ENCODE measurements at regions not wholly inside any gene's neighbourhood (a gene's known extent, or its start where the extent isn't known, plus 50 kb on each side); places are given as distances from the start of the nearest gene placed in this dataset.

- Histone ChIP-seq H2AFZ (ENCODE audit: low read length) (no peak overlapping the region), H3K27me3 (ENCODE audit: control insufficient read depth, insufficient read depth, low read length) (no peaks in the 10 kb centered on the region), H3K36me3 (ENCODE audit: control insufficient read depth, insufficient read depth, low read length) (no peaks in the 10 kb centered on the region), H3K9me3 (ENCODE audit: control insufficient read depth, insufficient read depth, low read depth, low read length) (no peaks in the 10 kb centered on the region), H4K20me1 (ENCODE audit: control insufficient read depth, extremely low read depth, insufficient read depth, low read length) (no peaks in the 10 kb centered on the region), H3K4me3 (replicated peaks in 1 of 4; ENCODE audit: control extremely low read depth in 1 of 4, insufficient read depth in 1 of 4, low read depth in 3 of 4, low read length in 4 of 4) (no peak overlapping the region), H3K9ac (ENCODE audit: insufficient read depth, low read length) (no peak overlapping the region), H3K4me1 (ENCODE audit: control insufficient read depth, extremely low read depth, insufficient read depth, low read length) (no peaks in the 10 kb centered on the region), H3K27ac (ENCODE audit: insufficient read depth, low read length) (no peak overlapping the region), H3K79me2 (ENCODE audit: control insufficient read depth, insufficient read depth, low read length) (no peaks in the 10 kb centered on the region), H3K4me2 (ENCODE audit: extremely low read depth, insufficient read depth, low read length) (no peak overlapping the region)
- no peak for DNase-seq (ENCODE audit: low read depth in 2 of 2)
- TF ChIP-seq EZH2 (IDR thresholded peaks at IDR 0.05; ENCODE audit: low read length, missing control alignments) (no peak), CTCF (conservative IDR thresholded peaks at IDR 0.05 in 1 of 2, IDR thresholded peaks at IDR 0.05 in 1 of 2; ENCODE audit: low read depth in 1 of 2, low read length in 2 of 2) (no peak)
Observed at GRCh38 chr3:41111011-41111410, 88.3 kb upstream of the CTNNB1 start.

- Histone ChIP-seq H2AFZ (ENCODE audit: low read length) (no peak overlapping the region), H3K9me3 (ENCODE audit: control insufficient read depth, insufficient read depth, low read depth, low read length) (no peaks in the 10 kb centered on the region), H3K4me2 (ENCODE audit: extremely low read depth, insufficient read depth, low read length) (no peak overlapping the region), H3K9ac (ENCODE audit: insufficient read depth, low read length) (no peak overlapping the region), H3K4me1 (ENCODE audit: control insufficient read depth, extremely low read depth, insufficient read depth, low read length) (no peaks in the 10 kb centered on the region), H3K27ac (ENCODE audit: insufficient read depth, low read length) (no peak overlapping the region), H4K20me1 (ENCODE audit: control insufficient read depth, extremely low read depth, insufficient read depth, low read length) (no peaks in the 10 kb centered on the region), H3K36me3 (ENCODE audit: control insufficient read depth, insufficient read depth, low read length) (no peaks in the 10 kb centered on the region), H3K27me3 (ENCODE audit: control insufficient read depth, insufficient read depth, low read length) (no peaks in the 10 kb centered on the region), H3K4me3 (replicated peaks in 1 of 4; ENCODE audit: control extremely low read depth in 1 of 4, insufficient read depth in 1 of 4, low read depth in 3 of 4, low read length in 4 of 4) (no peak overlapping the region), H3K79me2 (ENCODE audit: control insufficient read depth, insufficient read depth, low read length) (no peaks in the 10 kb centered on the region)
- no peak for DNase-seq (ENCODE audit: low read depth in 2 of 2)
- no peak for TF ChIP-seq CTCF (conservative IDR thresholded peaks at IDR 0.05 in 1 of 2, IDR thresholded peaks at IDR 0.05 in 1 of 2; ENCODE audit: low read depth in 1 of 2, low read length in 2 of 2)
- no peak for TF ChIP-seq EZH2 (IDR thresholded peaks at IDR 0.05; ENCODE audit: low read length, missing control alignments)
Observed at GRCh38 chr3:41112466-41112865, 86.8 kb upstream of the CTNNB1 start.

- no peak overlapping the region for H3K9ac ChIP-seq (ENCODE audit: insufficient read depth, low read length)
Observed at GRCh38 chr3:41115069-41115468, 84.2 kb upstream of the CTNNB1 start.

More at GRCh38 chr3:41115069-41115468, 84.2 kb upstream of the CTNNB1 start:
- H3K4me1 ChIP-seq (ENCODE audit: control insufficient read depth, extremely low read depth, insufficient read depth, low read length), result peaks cover 2% of the 10 kb centered on the region
- no peak overlapping the region for H3K4me2 ChIP-seq (ENCODE audit: extremely low read depth, insufficient read depth, low read length)
- H3K4me3 ChIP-seq (replicated peaks in 1 of 4; ENCODE audit: control extremely low read depth in 1 of 4, insufficient read depth in 1 of 4, low read depth in 3 of 4, low read length in 4 of 4), result no peak overlapping the region
- H3K79me2 ChIP-seq (ENCODE audit: control insufficient read depth, insufficient read depth, low read length), result no peaks in the 10 kb centered on the region
- H3K36me3 ChIP-seq (ENCODE audit: control insufficient read depth, insufficient read depth, low read length), result no peaks in the 10 kb centered on the region
- H3K27me3 ChIP-seq (ENCODE audit: control insufficient read depth, insufficient read depth, low read length), result no peaks in the 10 kb centered on the region
- no peak for DNase-seq (ENCODE audit: low read depth in 2 of 2)
- no peaks in the 10 kb centered on the region for H3K9me3 ChIP-seq (ENCODE audit: control insufficient read depth, insufficient read depth, low read depth, low read length)
- H2AFZ ChIP-seq (ENCODE audit: low read length), result no peak overlapping the region
- H3K27ac ChIP-seq (ENCODE audit: insufficient read depth, low read length), result no peak overlapping the region
- TF ChIP-seq CTCF (conservative IDR thresholded peaks at IDR 0.05 in 1 of 2, IDR thresholded peaks at IDR 0.05 in 1 of 2; ENCODE audit: low read depth in 1 of 2, low read length in 2 of 2), result no peak
- no peak for TF ChIP-seq EZH2 (IDR thresholded peaks at IDR 0.05; ENCODE audit: low read length, missing control alignments)
- H4K20me1 ChIP-seq (ENCODE audit: control insufficient read depth, extremely low read depth, insufficient read depth, low read length), result no peaks in the 10 kb centered on the region

All from fibroblast of lung (primary cell).